Epithelial cell of esophagus (primary cell): ENCODE measurements at regions not wholly inside any gene's neighbourhood (a gene's known extent, or its start where the extent isn't known, plus 50 kb on each side); places are given as distances from the start of the nearest gene placed in this dataset.
"Not testable (repeated sequence)": the region's sequence is repeated elsewhere in the genome, so short reads cannot be mapped to it uniquely, and the experiment has no call there.

Experiments
- DNase-seq: peaks from one replicate; pipeline ENCODE4 v3.0.0; 2010; ENCODE audit warnings: low read depth
- H3K4me3 ChIP-seq: 2 replicates; pipeline ENCODE4 v1.5.1; 2011; ENCODE audit warnings: mild to moderate bottlenecking, low read length, control low read depth
- TF ChIP-seq, protein P1 (sequence below): IDR thresholded peaks from 2 replicates; pipeline ENCODE4 v1.5.1; 2011; ENCODE audit warnings: low read depth, mild to moderate bottlenecking, low read length, control low read depth, inconsistent platforms; ENCODE audit not compliant: insufficient read depth; ENCODE audit errors: missing control alignments

DNA sequence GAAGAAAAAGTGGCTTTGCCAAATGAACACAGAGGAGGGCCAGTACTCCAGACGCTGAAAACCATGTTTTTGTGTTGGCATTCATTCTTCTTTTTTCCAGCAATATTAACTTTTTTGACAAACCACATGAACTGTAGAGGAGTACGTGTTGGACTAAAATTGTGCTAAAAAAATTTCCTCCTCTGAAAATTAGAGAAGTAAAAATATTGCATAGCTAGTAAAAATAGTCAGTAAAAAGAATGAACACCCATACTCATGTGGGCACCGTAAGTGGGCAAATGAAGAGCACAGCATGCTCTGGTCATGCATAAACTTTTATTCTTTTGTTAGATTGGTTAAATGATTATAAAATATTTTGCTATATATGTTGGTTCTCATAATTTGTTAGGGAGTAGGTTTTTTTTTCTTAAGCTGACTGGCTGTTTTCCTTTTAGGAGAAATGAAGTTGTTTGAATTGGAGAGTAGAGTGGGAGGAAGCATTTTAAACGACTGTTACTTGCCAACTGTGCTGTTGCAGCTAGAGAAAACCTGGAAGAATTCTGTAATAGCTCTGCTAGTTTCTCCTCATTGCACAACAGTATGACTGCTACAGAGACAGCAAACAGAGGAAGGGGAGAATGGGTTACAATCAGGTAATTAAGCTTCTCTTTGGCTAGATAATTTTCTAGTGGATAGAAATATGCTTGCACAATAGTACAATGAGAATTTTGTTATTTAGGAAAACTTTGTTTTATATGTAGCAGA is 222.4 kb downstream of the KCTD12 start:
- no peak overlapping the region for H3K4me3 ChIP-seq
- DNase-seq, result peak; percentile 8
- TF ChIP-seq, protein P1, sequence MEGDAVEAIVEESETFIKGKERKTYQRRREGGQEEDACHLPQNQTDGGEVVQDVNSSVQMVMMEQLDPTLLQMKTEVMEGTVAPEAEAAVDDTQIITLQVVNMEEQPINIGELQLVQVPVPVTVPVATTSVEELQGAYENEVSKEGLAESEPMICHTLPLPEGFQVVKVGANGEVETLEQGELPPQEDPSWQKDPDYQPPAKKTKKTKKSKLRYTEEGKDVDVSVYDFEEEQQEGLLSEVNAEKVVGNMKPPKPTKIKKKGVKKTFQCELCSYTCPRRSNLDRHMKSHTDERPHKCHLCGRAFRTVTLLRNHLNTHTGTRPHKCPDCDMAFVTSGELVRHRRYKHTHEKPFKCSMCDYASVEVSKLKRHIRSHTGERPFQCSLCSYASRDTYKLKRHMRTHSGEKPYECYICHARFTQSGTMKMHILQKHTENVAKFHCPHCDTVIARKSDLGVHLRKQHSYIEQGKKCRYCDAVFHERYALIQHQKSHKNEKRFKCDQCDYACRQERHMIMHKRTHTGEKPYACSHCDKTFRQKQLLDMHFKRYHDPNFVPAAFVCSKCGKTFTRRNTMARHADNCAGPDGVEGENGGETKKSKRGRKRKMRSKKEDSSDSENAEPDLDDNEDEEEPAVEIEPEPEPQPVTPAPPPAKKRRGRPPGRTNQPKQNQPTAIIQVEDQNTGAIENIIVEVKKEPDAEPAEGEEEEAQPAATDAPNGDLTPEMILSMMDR, result no peak

DNA sequence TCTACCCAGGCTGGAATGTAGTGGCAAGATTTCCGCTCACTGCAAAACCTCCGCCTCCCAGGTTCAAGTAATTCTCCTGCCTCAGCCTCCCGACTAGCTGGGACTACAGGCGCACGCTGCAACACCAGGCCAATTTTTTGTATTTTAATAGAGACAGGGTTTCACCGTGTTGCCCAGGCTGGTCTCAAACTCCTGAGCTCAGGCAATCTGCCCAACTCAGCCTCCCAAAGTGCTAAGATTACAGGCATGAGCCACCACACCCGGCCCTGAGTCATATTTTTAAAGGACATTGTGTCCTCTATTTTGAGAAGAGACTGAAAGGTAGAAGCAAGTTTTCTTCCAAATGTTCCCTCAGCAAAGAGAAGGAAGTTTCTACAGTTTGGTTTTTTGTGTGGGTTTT is 227.1 kb downstream of the KCTD12 start:
- peak; percentile 46 for DNase-seq

DNA sequence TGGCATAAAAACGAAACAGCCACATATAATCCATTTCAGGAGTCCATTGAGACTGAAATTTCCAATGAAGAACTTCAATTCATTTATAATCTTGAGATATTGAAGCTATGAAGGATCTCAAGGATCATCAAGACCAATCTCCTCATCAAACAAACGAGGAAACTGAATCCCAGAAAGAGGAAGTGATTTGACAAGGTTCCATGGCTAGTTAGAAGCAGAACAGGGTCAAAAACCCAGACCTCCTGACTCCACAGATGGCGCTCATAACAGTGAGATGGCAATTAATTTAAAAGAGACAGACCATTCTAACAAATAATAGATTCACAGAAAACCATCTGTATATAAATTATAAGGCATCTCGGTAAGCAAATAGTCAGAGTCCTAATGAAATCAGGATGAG is 229.7 kb downstream of the KCTD12 start:
- no peak overlapping the region for H3K4me3 ChIP-seq
- TF ChIP-seq, protein P1, result no peak
- DNase-seq, result no peak

More for the DNA sequence above, 227.1 kb downstream of the KCTD12 start:
- H3K4me3 ChIP-seq, result not testable (repeated sequence)

DNA sequence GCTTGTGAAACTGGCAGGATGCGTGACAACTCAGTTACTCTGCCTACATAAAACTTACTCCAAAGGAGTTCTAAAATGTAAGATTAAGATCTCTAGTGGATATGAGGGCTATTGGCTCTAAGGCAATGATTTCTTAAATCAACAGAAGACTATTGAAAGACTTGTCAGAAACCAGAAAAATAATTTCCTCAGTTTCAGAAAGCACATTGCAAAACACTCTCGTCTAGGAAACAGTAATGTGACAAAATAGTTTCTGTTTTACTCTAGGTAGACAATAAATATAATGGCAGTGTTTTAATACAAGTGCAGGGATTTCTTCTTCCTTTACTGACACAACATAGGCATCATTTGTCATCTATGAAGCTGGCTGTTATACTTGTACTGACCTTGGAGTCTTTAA is 230.1 kb downstream of the KCTD12 start:
- no peak for DNase-seq
- no peak overlapping the region for H3K4me3 ChIP-seq
- TF ChIP-seq, protein P1, result no peak

DNA sequence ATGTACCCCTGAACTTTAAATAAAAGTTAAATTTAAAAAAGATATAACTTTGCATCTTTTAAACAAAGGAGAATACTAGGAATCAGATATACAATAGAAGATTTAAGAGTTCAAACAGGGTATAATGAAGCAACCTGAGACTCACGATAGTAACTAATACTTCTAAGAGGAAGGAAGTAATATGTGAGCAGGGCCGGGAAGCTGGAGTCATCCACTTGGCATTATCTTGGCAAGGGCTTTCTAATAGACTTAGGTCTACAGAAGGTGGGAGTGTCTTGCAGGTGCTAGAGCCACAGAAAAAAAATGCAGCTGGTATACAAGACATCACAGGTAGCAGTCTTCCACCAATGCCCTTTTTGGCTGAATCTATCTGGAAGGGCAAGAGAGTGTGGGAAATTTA is 231.9 kb downstream of the KCTD12 start:
- peak; percentile 51 for DNase-seq
- TF ChIP-seq, protein P1, result no peak
- no peak overlapping the region for H3K4me3 ChIP-seq

DNA sequence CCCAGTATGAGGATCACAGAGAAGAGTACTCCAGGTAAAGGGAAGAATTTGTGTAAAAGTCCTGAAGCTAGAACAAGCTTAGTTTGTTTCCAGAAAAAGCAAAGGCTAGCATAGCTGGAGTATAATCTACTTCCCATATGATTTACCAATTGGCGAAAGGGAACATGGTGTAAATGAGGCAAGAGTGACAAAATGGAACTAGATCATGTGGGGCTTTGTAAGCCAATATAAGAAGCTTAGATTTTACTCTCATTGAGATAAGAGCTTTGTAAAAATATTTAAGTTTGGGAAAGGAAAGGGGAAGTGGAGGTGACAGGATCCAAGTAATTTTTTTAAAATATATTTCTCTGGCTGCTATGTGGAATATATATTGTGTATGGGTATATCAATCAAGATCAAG is 234.9 kb downstream of the KCTD12 start:
- TF ChIP-seq, protein P1, result no peak
- no peak for DNase-seq
- no peak overlapping the region for H3K4me3 ChIP-seq

DNA sequence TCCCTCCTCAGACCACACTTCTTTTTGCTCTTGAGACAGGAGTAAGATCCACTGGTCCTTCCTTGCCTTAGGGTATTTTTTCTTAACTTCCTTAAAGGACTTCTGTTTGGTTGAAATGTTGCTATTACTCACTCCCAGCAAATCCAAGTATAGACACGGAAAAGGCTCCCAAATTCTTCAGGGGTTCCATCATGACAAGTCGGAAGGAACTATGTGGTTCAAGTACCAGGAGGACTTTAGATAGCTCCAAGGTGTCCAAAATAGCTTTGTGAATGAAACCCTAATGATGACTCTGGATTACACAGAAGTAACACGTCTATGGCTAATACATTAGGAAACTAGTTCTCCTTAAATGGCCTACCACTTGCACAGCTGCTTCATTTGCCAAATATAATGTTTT is 238.7 kb downstream of the KCTD12 start:
- TF ChIP-seq, protein P1, result no peak
- DNase-seq, result peak; percentile 57
- no peak overlapping the region for H3K4me3 ChIP-seq
